ENCODE measurements at regions not wholly inside any gene's neighbourhood (a gene's known extent, or its start where the extent isn't known, plus 50 kb on each side); places are given as distances from the start of the nearest gene placed in this dataset.

- BruUV-seq (replicated peaks) = no TSS peak
- SMC1A ChIA-PET (ENCODE audit: uncharacterized antibody, unreplicated experiment) = no interaction called here
Observed at GRCh38 chr4:57412259-57413054, 302.3 kb upstream of the IGFBP7 start.

More at GRCh38 chr4:57412259-57413054, 302.3 kb upstream of the IGFBP7 start:
- H3K4me3 ChIP-seq = no peak overlapping the region
- DNase-seq (ENCODE audit: low read depth, low spot score) (no peak), FAIRE-seq (no peak), ATAC-seq (no peak)
- no peaks in the 10 kb centered on the region for H3K27me3 ChIP-seq (replicated peaks in 1 of 2; ENCODE audit: control insufficient read depth in 2 of 2, insufficient read depth in 2 of 2, low read length in 1 of 2)
- TF ChIP-seq ESRRA (IDR thresholded peaks at IDR 0.05; ENCODE audit: low read length) (no peak), CBX3 (IDR thresholded peaks at IDR 0.05; ENCODE audit: borderline replicate concordance, low read depth) (no peak), CREB1 (IDR thresholded peaks at IDR 0.05; ENCODE audit: low read depth) (no peak), ZZZ3 (IDR thresholded peaks at IDR 0.05; ENCODE audit: control insufficient read depth, insufficient read length, low read depth) (no peak), NR2F1 (conservative IDR thresholded peaks at IDR 0.05) (no peak), NBN (IDR thresholded peaks at IDR 0.05) (no peak), SUZ12 (IDR thresholded peaks at IDR 0.05; ENCODE audit: unreplicated experiment) (no peak), NFXL1 (IDR thresholded peaks at IDR 0.05; ENCODE audit: borderline replicate concordance) (no peak), IRF5 (IDR thresholded peaks at IDR 0.05; ENCODE audit: borderline replicate concordance) (no peak), HSF1 (IDR thresholded peaks at IDR 0.05; ENCODE audit: low read depth, low read length) (no peak), NFYB (IDR thresholded peaks at IDR 0.05; ENCODE audit: insufficient read depth, low read depth, low read length) (no peak)
- TF ChIP-seq, protein P1, sequence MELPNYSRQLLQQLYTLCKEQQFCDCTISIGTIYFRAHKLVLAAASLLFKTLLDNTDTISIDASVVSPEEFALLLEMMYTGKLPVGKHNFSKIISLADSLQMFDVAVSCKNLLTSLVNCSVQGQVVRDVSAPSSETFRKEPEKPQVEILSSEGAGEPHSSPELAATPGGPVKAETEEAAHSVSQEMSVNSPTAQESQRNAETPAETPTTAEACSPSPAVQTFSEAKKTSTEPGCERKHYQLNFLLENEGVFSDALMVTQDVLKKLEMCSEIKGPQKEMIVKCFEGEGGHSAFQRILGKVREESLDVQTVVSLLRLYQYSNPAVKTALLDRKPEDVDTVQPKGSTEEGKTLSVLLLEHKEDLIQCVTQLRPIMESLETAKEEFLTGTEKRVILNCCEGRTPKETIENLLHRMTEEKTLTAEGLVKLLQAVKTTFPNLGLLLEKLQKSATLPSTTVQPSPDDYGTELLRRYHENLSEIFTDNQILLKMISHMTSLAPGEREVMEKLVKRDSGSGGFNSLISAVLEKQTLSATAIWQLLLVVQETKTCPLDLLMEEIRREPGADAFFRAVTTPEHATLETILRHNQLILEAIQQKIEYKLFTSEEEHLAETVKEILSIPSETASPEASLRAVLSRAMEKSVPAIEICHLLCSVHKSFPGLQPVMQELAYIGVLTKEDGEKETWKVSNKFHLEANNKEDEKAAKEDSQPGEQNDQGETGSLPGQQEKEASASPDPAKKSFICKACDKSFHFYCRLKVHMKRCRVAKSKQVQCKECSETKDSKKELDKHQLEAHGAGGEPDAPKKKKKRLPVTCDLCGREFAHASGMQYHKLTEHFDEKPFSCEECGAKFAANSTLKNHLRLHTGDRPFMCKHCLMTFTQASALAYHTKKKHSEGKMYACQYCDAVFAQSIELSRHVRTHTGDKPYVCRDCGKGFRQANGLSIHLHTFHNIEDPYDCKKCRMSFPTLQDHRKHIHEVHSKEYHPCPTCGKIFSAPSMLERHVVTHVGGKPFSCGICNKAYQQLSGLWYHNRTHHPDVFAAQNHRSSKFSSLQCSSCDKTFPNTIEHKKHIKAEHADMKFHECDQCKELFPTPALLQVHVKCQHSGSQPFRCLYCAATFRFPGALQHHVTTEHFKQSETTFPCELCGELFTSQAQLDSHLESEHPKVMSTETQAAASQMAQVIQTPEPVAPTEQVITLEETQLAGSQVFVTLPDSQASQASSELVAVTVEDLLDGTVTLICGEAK (IDR thresholded peaks at IDR 0.05; ENCODE audit: borderline replicate concordance) = no peak
- in situ Hi-C loops (cut with MboI) (no loop called here), intact Hi-C loops (cut with micrococcal nuclease; ENCODE audit: unreplicated experiment) (no loop called here)
- no peak overlapping the region for H3K27ac ChIP-seq (ENCODE audit: control insufficient read depth, insufficient read depth)
- no peaks in the 10 kb centered on the region for H3K79me2 ChIP-seq (ENCODE audit: control insufficient read depth, insufficient read depth, low read length)
- H2AFZ ChIP-seq (ENCODE audit: control insufficient read depth, low read depth, low read length) = no peak overlapping the region
- no peak overlapping the region for H3K4me2 ChIP-seq (ENCODE audit: control insufficient read depth, insufficient read depth)
- H3K9ac ChIP-seq (ENCODE audit: control insufficient read depth, insufficient read depth, low read length) = no peak overlapping the region
- no peaks in the 10 kb centered on the region for H3K4me1 ChIP-seq (ENCODE audit: control insufficient read depth, insufficient read depth, low read length)
- CTCF ChIA-PET = interaction anchor here (1.1 kb wide), 1 partner anchor 14 kb away, joined by 3 read pairs; no protein-coding TSS in a partner anchor
- H3K9me3 ChIP-seq (replicated peaks; ENCODE audit: control insufficient read depth, insufficient read depth, low read length) = no peaks in the 10 kb centered on the region
- RAD21 ChIA-PET (ENCODE audit: unreplicated experiment) = no interaction called here
- POLR2A ChIA-PET = no interaction called here
- no peaks in the 10 kb centered on the region for H4K20me1 ChIP-seq (ENCODE audit: control insufficient read depth, insufficient read depth)
- 41% methylated on average over 5 of the region's 5 CpGs for WGBS (ENCODE audit: insufficient coverage, insufficient replicate concordance, low lambda C conversion rate, missing lambda C conversion rate)
- no peaks in the 10 kb centered on the region for H3K36me3 ChIP-seq (ENCODE audit: control insufficient read depth in 2 of 2, insufficient read depth in 2 of 2, low read length in 1 of 2)

Data from GM12878 (cell line).